Lung (tissue), 11 donors: ENCODE measurements at regions not wholly inside any gene's neighbourhood (a gene's known extent, or its start where the extent isn't known, plus 50 kb on each side); places are given as distances from the start of the nearest gene placed in this dataset.

Experiments
- ATAC-seq: fragments of 200-7000 bp; cut with Tn5 transposase; one replicate; pipeline ENCODE4 v1.9.1; 2020; ENCODE audit warnings: moderate number of reproducible peaks; ENCODE audit not compliant: insufficient read depth, low FRiP score
- DNase-seq, 3 donors: peaks; one replicate each; pipeline ENCODE4 v3.0.0-alpha.2; 2013 to 2017
- H3K27ac ChIP-seq, 2 donors: one replicate each; pipeline ENCODE4 v1.5.1; 2013; ENCODE audit warnings: mild to moderate bottlenecking in 2 of 2, moderate library complexity in 2 of 2, control low read depth in 1 of 2, inconsistent platforms in 1 of 2, low read depth in 1 of 2, low read length in 1 of 2
- H3K27me3 ChIP-seq, 3 donors: one replicate each; pipeline ENCODE4 v1.5.1; 2013; ENCODE audit warnings: low read length in 2 of 3; ENCODE audit not compliant: control insufficient read depth in 3 of 3, insufficient read depth in 3 of 3
- H3K36me3 ChIP-seq, 4 donors: one replicate each; pipeline ENCODE4 v1.5.1; 2013; ENCODE audit warnings: low read length in 4 of 4, mild to moderate bottlenecking in 1 of 4, moderate library complexity in 1 of 4; ENCODE audit not compliant: control insufficient read depth in 4 of 4, insufficient read depth in 4 of 4
- H3K4me1 ChIP-seq, 5 donors: one replicate each; pipeline ENCODE4 v1.5.1; 2013; ENCODE audit warnings: low read length in 5 of 5, mild to moderate bottlenecking in 2 of 5, moderate library complexity in 1 of 5; ENCODE audit not compliant: control insufficient read depth in 5 of 5, insufficient read depth in 5 of 5
- H3K4me3 ChIP-seq: one replicate; pipeline ENCODE4 v1.5.1; 2013; ENCODE audit warnings: mild to moderate bottlenecking, control low read depth, moderate library complexity
- H3K9ac ChIP-seq, 2 donors: one replicate each; pipeline ENCODE4 v1.5.1; 2013; ENCODE audit warnings: low read length in 2 of 2, control low read depth in 1 of 2; ENCODE audit not compliant: insufficient read depth in 1 of 2
- H3K9me3 ChIP-seq, 4 donors: one replicate each; pipeline ENCODE4 v1.5.1; 2013; ENCODE audit warnings: low read length in 3 of 4, mild to moderate bottlenecking in 1 of 4, moderate library complexity in 1 of 4; ENCODE audit not compliant: control insufficient read depth in 4 of 4, insufficient read depth in 3 of 4
- CTCF ChIP-seq: IDR thresholded peaks from 2 replicates; pipeline ENCODE4 v1.5.1; 2012; ENCODE audit warnings: mild to moderate bottlenecking; ENCODE audit errors: control extremely low read depth, extremely low read depth
- WGBS, 2 donors: extraction: QIAGEN DNeasy Blood & Tissue Kit; methylation state at CpG; one replicate each; pipeline ENCODE4 v1.1.7; 2013; 5-methylcytosine and 5-hydroxymethylcytosine counted together
- donor health status: control.
- donor health status: control.
- donor health status: Bipolar disorder and iron deficiency.
- donor health status: healthy.
- donor health status: DM: yes; HTN: yes; CAD: no.

- TF ChIP-seq CTCF, result no peak
Measured at GRCh38 chr9:102862478-102862877, 132.7 kb upstream of the CYLC2 start.

GRCh38 chr9:102855641-102856040 lies 139.5 kb upstream of the CYLC2 start:
- no peaks in the 10 kb centered on the region for H3K36me3 ChIP-seq
- no peaks in the 10 kb centered on the region for H3K27me3 ChIP-seq
- no peaks in the 10 kb centered on the region for H3K9me3 ChIP-seq
- 62 to 74% methylated on average over 2 of the region's 2 CpGs for WGBS, 2 donors
- H3K9ac ChIP-seq, result no peak overlapping the region
- no peak for ATAC-seq
- no peak for DNase-seq
- H3K4me1 ChIP-seq, result no peaks in the 10 kb centered on the region
- no peak overlapping the region for H3K27ac ChIP-seq
- no peak for TF ChIP-seq CTCF
- no peak overlapping the region for H3K4me3 ChIP-seq

More at GRCh38 chr9:102862478-102862877, 132.7 kb upstream of the CYLC2 start:
- Histone ChIP-seq H3K4me1 (peaks cover 0 to 5% (median 0%) of the 10 kb centered on the region in 5 donors), H3K27me3 (no peaks in the 10 kb centered on the region), H3K9me3 (no peaks in the 10 kb centered on the region), H3K27ac (no peak overlapping the region), H3K4me3 (no peak overlapping the region), H3K9ac (no peak overlapping the region), H3K36me3 (no peaks in the 10 kb centered on the region)
- no peak for DNase-seq
- WGBS, 2 donors, result 69 to 81% methylated on average over 1 of the region's 1 CpG
- ATAC-seq, result no peak

GRCh38 chr9:102845827-102846371 lies 149.2 kb upstream of the CYLC2 start:
- no peak for ATAC-seq
- WGBS, 2 donors, result 83 to 89% methylated on average over 1 of the region's 1 CpG

More at GRCh38 chr9:102845827-102846371, 149.2 kb upstream of the CYLC2 start:
- Histone ChIP-seq H3K27ac (no peak overlapping the region), H3K27me3 (no peaks in the 10 kb centered on the region), H3K9ac (no peak overlapping the region), H3K9me3 (no peaks in the 10 kb centered on the region), H3K4me1 (no peaks in the 10 kb centered on the region), H3K4me3 (no peak overlapping the region), H3K36me3 (no peaks in the 10 kb centered on the region)
- DNase-seq, result no peak
- no peak for TF ChIP-seq CTCF
